ENCODE measurements at regions not wholly inside any gene's neighbourhood (a gene's known extent, or its start where the extent isn't known, plus 50 kb on each side); places are given as distances from the start of the nearest gene placed in this dataset.
"Not testable (repeated sequence)": the region's sequence is repeated elsewhere in the genome, so short reads cannot be mapped to it uniquely, and the experiment has no call there.

DNA sequence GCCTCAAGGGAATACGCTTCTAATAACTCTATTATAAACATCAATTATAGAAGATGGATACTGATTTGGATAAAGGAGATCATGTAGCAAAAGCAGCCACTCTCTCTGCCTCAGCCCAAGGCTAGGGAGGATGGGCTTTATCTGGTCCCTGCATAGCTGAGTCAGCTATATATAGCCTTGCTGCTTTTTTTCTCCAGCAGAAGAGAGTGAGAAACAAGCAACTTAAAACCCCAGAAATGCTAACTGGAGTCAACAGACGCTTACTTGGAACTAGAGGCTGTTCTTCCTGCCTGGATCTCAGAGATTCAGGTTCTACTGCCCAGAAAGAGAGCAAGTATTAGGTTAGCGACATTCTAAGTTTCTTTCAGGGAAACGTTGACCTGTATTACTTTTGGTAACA, 426.7 kb upstream of the KLHL29 start:
- no peak for DNase-seq

DNA sequence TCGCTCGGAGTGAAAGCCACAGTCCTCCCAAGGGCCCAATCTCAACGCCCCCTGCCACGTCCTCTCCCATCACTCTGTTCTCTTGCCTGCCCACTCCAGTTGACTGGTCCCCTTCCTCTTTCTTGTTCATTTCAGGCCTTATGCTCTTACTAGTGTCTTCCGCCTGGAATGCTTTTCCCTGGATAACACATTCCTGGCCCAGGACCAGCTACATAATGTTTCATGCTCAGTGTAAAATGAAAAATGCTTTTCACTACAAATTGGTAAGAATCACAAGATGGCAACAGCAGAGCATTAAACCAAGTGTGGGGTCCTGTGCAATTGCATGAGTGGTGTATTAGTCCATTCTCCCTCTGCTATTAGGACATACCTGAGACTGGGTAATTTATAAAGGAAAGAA, 417.2 kb upstream of the KLHL29 start:
- DNase-seq, result no peak

DNA sequence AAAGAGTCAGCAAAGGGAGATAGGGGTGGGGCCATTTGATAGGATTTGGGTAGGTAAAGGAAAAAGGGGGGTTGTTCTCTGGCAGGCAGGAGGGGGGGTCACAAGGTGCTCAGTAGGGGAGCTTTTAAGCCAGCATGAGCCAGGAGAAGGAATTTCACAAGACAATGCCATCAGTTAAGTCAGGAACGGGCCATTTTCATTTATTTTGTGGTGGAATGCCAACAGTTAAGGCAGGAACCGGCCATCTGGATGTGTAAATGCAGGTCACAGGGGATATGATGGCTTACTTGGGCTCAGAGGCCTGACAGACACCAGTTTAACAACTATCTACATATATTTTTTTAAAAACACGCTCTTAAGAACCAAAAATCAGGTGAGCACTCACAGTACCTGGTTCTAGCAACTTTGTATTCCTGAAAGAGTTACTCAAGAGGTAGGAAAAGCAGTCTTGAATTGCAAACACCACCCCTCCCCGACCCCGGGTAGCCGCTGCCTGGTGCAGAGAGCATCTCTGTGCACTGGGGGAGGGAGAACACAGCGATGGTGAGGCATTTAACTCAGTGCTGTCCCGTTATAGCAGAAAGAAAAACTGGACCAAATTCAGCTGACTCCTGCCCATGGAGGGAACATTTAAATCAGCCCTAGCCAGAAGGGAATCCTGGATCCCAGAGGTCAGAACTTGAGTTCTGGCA, 414.5 kb upstream of the KLHL29 start:
- DNase-seq, result no peak

DNA sequence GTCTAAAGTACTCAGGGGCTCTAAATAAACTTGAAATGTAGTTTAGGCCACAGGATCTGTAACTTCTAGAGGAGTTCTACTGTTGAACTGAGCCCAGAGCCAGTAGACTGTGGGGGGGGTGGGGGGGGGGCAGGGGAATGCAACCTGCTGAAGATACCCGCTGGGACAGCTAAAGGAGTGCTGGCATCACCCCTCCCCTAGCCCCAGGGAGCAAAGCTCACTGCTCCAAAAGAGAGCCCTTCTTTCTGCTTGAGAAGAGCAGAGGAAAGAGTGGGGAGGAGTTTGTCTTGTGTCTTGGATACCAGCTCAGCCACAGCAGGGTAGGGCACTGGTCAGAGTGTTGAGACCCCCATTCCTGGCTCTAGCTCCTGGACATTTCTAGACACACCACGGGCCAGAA, 414.0 kb upstream of the KLHL29 start:
- DNase-seq, result no peak

DNA sequence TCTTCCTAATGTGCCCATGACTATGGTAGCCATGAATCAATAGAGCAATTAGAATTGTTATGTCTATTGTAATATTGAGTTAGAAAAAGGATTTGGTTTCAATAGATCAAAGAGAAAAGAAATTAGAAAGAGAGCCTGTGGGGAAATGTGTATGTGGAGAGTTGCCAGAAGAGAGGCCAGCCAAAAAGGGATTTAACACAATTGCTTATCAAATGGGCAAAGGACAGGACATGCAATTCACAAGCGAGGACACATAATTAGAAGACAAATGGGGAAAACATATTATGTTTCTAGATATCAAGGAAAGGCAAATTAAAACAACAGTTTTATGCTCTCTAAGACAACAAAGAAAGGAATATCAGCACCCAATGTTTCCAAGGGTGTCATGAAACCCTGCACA, 403.2 kb upstream of the KLHL29 start:
- DNase-seq, result no peak

DNA sequence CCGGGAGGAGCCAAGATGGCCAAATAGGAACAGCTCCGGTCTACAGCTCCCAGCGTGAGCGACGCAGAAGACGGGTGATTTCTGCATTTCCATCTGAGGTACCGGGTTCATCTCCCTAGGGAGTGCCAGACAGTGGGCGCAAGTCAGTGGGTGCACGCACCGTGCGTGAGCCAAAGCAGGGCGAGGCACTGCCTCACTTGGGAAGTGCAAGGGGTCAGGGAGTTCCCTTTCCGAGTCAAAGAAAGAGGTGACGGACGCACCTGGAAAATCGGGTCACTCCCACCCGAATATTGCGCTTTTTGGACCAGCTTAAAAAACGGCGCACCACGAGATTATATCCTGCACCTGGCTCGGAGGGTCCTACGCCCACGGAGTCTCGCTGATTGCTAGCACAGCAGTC, 400.8 kb upstream of the KLHL29 start:
- DNase-seq, result not testable (repeated sequence)

DNA sequence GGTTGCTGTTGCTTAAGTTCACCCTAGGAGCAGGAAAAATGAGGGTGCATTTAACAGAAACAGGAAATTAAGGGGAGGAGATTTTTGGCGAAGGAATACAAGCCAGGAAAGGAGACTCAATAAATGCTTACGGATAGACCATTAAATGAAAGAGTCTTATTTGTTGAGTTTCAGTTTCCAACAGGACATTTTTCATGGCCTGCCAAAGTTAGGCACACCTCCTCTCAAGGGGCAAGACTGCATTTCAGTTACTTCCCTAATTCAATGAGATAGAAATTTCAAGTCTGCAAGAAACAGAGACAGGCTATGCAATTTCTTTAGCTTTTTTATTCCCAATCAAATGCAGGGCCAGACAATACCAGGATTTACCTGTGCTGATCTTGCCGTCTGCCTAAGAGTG, 394.7 kb upstream of the KLHL29 start:
- no peak for DNase-seq

DNA sequence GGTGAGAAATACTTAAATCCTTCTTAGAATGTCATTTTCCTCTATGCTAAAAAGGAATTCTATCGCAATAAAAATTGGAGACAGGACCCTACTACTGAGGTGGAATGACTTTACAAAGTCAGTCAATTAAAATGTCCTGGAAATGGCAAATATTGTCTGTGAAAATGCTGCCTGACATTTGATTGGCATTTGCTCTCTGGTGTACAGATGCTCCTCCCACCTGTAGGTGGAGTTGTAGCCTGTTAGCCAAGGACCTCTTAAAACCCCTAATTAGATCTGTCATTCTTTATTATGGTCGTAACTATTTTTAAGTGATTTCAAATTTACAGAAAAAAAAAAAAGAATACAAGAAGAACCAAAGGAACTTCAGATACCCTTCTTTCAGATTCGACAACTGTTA, 393.1 kb upstream of the KLHL29 start:
- no peak for DNase-seq

DNA sequence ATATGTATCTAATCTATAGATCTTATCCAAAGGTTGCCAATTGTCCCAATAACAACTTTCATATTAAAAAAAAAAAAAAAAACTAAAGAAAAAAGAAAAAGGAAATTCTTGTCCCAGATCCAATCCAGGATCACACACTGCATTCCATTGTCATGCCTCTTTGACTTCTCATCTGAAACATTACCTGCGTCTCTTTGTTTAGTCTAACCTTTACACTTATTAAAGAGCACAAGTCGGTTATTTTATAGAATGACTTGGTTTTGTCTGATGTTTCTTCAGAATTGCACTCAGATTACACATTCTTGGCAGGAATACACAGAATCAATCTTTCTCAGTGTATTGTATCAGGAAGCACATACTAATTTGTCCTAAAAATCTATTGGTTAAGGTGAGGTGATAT, 392.5 kb upstream of the KLHL29 start:
- no peak for DNase-seq

DNA sequence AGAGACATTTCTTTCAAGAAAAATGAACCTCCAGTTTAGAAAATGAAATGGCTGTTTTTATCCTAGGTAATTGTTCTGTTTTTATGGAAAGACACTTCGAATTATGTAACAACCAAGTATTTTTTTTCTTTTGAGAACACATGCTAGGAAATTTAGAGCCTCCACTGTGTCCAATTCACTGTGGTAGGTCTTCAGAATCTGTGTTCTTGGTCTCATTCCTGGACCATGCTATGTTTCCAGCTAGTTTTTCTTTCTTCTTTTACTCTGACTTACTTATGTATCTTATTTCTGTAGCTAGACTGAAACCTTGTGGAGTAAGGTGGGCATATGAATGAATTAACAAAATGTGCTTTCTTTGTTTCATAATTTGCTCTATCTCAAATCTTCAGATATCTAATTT, 391.7 kb upstream of the KLHL29 start:
- no peak for DNase-seq

DNA sequence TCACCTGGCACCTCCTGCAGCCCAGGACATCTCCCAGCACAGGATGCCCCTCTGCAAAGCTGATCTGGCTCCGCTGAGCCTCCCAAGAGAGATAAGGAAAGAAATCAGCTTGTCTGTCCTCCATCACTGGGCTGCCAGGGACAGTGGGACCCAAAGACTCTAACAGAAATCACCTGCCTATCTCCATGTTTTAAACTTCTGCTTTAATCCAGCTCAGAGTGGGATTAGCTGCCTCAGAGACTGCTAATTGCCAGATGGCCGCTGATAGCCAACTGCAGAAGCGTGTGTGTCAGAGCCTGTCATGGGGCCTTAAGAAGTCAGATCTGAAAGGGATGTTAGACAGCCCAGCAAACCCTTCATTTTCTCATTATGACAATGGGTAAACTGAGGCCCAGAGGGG, 389.4 kb upstream of the KLHL29 start:
- DNase-seq, result no peak

DNA sequence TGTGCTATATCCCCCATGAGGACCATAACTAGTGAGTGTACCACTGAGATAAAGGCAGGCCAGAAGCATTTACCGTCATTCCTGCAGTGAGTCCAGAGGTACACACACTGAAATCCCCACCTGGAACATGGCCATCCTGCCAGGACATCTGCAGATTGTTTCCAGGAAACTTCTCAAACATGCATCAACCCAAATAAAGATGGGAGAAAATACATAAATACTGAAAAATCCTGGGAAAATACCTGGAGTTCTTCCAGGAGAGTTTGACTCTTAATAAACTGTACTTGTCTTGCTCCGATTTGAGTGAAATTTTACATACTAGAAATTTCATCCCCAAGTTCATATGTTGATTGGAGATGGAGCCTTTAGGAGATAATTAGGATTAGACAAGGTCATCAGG, 388.1 kb upstream of the KLHL29 start:
- no peak for DNase-seq

DNA sequence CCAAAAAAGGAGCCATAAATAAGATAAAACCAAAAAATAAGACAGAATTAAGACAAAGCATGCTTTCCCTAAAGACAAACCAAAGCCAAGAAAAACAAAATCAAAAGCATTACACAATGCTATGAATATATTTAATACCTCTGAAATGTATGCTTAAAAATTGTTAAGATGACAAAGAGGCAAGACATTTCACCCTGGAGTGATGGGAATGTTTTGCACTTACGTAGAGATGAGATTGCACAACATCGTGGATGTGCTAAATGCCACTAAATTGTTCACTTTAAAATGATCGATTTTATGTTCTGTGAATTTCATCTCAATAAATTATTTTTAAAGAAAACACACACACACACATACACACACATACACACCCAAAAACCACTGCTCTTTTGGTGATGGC, 386.6 kb upstream of the KLHL29 start:
- no peak for DNase-seq

DNA sequence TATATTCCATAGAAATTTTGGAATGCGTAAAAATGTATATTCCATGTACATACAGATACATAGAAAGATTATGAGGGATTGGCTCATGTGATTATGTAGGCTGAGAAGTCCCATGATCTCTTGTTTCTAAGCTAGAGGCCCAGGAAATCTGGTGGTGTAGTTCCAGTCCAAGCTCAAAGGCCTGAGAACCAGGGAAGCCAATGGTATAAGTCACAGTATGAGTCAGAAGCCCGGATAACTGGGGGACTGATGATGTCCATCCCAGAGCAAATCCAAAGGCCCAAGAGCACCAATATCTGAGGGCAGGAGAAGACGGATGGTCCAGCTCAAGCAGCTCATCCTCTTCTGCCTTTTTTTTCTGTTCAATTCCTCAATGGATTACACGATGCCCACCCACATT, 385.0 kb upstream of the KLHL29 start:
- DNase-seq, result no peak

DNA sequence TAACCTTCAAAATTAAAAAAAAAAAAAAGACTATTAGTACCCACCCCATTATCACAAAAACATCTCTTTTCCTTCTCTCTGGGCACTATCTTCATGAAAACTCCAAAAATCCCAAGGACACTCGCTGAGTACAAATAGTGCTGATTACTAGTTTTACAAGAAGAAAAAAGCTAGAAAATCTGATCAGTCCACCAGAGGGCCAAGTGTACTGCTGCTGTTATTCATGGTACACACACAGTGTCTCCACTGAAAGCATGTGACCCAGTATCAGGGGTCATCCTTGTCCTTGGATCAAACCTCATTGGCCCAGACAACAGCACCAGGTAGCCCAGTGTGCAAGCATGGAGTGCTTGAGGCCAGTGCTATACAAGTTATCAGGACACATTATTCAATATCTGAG, 382.7 kb upstream of the KLHL29 start:
- DNase-seq, result no peak

DNA sequence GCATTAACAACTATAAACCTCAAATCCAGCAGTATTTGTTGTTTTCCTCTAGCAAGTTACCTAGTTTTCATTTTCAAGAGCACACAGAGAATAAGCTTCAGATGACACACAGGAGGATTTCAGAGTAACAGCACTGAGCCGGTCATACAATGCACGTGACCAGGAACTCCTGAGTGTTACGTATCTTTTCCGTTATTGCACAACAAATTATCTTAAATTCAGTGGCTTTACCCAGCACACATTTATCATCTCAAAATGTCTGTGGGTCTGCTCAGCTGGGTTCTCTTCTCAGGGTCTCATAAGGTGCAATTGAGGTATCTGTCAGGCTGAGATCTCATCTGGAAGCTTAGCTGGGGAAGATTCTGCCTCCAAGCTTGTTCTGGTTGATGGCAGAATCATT, 379.5 kb upstream of the KLHL29 start:
- no peak for DNase-seq

DNA sequence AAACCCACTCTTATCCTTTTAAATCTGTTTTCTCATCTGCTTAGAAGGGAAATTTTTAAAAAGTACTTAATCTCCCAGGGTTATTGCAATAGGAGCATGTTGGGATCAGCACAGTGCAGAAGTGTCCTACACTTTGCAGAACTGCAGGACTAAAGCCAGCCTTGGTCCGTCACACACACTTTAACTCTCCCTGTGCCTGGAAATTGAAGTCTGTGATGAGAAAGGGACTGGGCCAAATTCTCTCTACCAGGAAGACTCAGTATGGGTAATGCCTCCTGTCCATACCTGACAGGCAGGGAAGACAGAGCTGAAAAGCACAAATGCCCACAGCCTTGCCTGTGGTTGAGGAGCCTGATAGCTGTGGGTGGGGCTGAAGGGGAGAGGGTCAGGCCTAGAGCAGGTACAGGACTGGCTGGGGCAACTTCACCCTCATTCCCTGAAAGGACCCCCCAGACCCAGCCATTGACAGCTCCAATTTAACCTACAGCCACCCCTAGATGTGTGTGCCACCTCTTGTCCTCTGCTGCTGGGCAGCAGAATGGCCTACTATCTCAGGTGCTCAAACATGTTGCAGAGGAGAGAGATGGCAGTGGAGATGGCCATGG, 377.2 kb upstream of the KLHL29 start:
- no peak for DNase-seq

DNA sequence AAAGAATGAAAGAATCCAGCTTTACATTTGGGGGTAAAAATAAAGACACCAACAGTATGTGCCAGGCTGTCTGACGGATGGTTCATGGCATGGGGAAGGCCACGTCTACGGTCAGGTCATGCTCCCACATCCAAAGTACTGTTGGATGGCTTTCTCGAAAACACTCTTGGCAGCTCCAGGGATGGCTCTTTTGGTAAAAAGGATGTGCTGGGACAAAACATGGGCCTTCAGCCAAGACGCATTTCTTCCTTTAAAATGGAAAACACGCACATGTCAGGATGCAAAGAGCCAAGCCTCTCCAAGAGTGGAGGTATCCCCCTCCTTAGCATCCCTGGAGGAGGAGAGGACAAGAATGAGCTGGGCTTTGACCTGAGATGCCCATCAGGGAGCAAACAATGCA, 376.5 kb upstream of the KLHL29 start:
- no peak for DNase-seq

DNA sequence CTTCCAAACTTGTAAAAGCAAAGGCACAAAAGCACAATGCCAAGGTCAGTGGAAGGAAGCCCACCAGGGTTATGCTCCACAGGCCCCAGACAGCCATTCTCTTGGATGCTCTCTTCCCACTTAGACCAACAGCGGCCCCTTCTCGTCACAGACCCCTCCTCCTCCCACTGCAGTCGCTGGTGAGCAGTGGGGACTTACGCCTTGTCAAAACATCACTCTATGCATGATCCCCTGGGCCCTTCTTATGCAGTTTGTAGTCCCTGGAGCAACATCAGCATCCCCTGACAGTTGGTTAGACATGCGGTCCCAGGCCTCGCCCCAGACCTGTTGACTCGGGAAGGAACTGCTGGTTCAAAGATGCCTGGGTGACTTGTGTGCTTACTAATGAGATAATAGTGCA, 376.0 kb upstream of the KLHL29 start:
- no peak for DNase-seq

DNA sequence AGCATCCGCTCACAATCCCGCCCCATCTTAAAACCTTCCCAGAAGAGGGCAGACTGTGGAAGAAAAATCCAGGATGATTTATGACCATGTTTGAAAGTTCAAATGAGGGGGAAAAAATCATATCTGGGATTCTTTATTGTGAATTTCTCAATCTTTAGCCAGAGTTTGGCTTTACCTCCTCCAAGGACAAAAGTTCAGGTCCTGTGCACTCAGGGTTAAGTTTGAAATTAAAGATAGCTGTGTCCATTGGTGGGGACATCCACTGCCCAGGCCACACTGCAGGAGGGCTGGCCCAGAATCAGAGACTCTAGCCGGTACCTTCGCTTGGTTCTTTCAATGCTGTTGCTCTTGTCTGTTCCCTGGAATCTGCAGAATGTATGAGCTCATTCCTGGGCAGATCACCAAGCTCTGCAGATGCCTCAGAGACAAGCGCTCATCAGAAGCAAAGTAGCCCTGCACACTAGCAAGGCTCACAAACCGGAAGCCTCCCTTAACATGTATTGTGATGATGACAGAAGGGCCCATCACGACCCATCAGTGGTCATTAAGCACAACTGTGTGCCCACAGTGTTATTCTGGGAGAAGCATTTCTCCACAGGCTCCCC, 375.3 kb upstream of the KLHL29 start:
- no peak for DNase-seq

DNA sequence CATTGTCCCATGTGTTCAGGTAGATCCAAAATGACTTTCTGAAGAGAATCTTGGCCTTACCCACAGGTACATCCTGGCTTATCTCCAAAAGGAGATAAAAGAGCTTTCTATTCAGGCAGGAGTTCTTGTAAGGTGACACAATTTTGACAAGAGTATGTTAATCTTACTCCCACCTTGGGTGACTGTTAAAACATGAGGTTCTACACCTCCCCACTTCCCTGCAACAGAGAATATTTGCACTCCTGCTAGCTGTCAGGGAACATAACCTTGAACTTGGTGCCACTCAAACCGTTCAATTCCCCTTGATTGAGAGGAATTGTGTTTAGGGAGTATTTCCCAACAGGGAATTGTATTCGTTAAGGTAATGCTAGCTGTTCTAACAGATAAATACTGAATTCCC, 372.5 kb upstream of the KLHL29 start:
- DNase-seq, result no peak

DNA sequence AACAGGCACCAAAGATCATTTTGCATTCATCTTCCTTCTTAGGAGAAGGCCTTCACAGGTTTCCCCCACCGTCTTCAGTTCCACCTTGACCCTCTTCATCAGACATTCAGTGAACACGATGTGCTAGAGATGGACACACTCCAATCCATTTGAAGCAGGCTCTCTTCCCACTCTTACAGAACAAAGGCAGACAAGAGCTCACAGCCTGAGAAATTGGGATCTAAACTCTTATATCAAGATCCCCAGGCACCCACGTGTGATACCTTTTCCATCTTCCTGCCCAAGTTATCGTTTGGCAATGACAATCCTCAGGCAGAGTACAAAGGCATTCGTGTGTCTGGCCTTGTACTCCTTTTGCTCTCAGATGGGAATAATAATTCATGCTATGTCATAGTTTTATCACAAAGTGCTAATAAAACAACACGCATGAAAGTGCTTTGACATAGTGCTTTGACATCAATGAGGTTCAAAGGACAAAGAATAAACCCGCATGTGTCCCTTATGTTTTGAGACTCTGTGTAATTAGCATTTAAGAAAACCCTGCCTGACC, 369.3 kb upstream of the KLHL29 start:
- no peak for DNase-seq

DNA sequence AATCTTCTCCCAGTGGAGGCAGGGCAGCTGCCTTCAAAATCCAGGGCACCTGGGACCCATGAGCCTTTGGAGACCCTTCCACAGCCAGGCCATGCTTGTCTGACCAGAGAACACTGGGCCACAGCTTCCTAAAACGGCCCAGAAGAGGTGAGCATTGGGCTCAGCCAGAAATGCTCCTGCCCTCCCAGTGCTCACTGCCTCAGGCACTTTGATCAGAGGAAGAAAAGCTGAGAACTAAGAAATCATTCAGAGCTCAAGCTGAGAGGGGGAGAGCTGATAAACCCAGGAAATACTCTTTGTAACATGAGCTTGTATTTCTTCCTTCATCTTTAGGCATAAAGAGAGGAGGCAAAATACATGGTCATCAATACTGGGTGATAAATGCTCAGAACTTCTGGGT, 365.5 kb upstream of the KLHL29 start:
- DNase-seq, result no peak

DNA sequence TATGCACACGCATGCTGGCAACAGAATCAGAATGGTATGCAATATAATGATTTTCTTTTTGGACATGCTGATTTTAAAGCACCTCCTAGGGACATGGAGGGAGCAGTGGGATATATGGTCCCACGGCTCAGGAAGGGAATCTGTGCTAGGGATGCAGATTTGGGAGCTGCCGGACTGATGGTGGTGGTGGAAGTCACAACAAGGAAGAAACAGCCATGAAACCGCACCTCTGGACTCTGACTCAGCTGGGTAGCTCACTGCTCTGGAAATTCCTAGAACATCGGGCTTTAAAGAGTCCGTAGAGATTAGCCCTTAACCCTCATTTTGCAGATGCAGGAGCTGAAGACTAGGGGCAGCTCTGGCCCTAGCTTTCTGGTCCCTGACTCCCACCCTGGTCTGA, 364.3 kb upstream of the KLHL29 start:
- DNase-seq, result no peak

All from DMS 273 treated with DMSO at 0.1 percent for 48 hours (cell line).